Activated T-helper 17 cell treated with anti-CD3 and anti-CD28 coated beads, Interleukin-2, amount 50 U/mL, for 72 hours (primary cell): ENCODE measurements at regions not wholly inside any gene's neighbourhood (a gene's known extent, or its start where the extent isn't known, plus 50 kb on each side); places are given as distances from the start of the nearest gene placed in this dataset.

Experiments used
- ATAC-seq: fragments of 150-1000 bp; cut with Tn5 transposase; replicated peaks from 2 replicates; pipeline ENCODE4 v1.10.0; 2021; ENCODE audit warnings: mild to moderate bottlenecking, moderate library complexity
- H3K27ac Mint-ChIP-seq: one replicate; pipeline ENCODE4 v1.8.0; 2022; ENCODE audit warnings: mixed read lengths
- H3K27me3 Mint-ChIP-seq: one replicate; pipeline ENCODE4 v1.8.0; 2022; ENCODE audit warnings: mixed read lengths
- H3K36me3 Mint-ChIP-seq: one replicate; pipeline ENCODE4 v1.8.0; 2022; ENCODE audit warnings: low read depth, mild to moderate bottlenecking, mixed read lengths
- H3K4me1 Mint-ChIP-seq: one replicate; pipeline ENCODE4 v1.8.0; 2022; ENCODE audit warnings: mixed read lengths
- H3K4me3 Mint-ChIP-seq: one replicate; pipeline ENCODE4 v1.8.0; 2022; ENCODE audit warnings: mild to moderate bottlenecking, mixed read lengths
- H3K9me3 Mint-ChIP-seq: one replicate; pipeline ENCODE4 v1.8.0; 2022; ENCODE audit warnings: mixed read lengths

GRCh38 chr4:110737931-110738330, 115.1 kb upstream of the PITX2 start:
- H3K27me3 Mint-ChIP-seq, result peaks cover 5% of the 10 kb centered on the region
- H3K9me3 Mint-ChIP-seq, result peaks cover 10% of the 10 kb centered on the region
- no peaks in the 10 kb centered on the region for H3K36me3 Mint-ChIP-seq
- no peak overlapping the region for H3K27ac Mint-ChIP-seq
- no peak overlapping the region for H3K4me3 Mint-ChIP-seq
- no peak for ATAC-seq
- H3K4me1 Mint-ChIP-seq, result no peaks in the 10 kb centered on the region

- Mint-ChIP-seq H3K27ac (no peak overlapping the region), H3K4me3 (no peak overlapping the region), H3K36me3 (no peaks in the 10 kb centered on the region), H3K4me1 (no peaks in the 10 kb centered on the region), H3K9me3 (peaks cover 14% of the 10 kb centered on the region), H3K27me3 (peaks cover 5% of the 10 kb centered on the region)
- no peak for ATAC-seq
Observed at GRCh38 chr4:110742143-110742542, 119.3 kb upstream of the PITX2 start.

GRCh38 chr4:110748071-110748470, 125.2 kb upstream of the PITX2 start:
- Mint-ChIP-seq H3K27me3 (no peaks in the 10 kb centered on the region), H3K27ac (no peak overlapping the region), H3K4me3 (no peak overlapping the region), H3K4me1 (no peaks in the 10 kb centered on the region), H3K36me3 (no peaks in the 10 kb centered on the region), H3K9me3 (peaks cover 4% of the 10 kb centered on the region)
- ATAC-seq, result no peak

GRCh38 chr4:110751183-110751582, 128.3 kb upstream of the PITX2 start:
- ATAC-seq, result no peak
- Mint-ChIP-seq H3K27me3 (no peaks in the 10 kb centered on the region), H3K36me3 (no peaks in the 10 kb centered on the region), H3K4me3 (no peak overlapping the region), H3K27ac (no peak overlapping the region), H3K4me1 (no peaks in the 10 kb centered on the region), H3K9me3 (no peaks in the 10 kb centered on the region)

- Mint-ChIP-seq H3K27me3 (no peaks in the 10 kb centered on the region), H3K4me3 (no peak overlapping the region), H3K36me3 (no peaks in the 10 kb centered on the region), H3K4me1 (no peaks in the 10 kb centered on the region), H3K9me3 (no peaks in the 10 kb centered on the region), H3K27ac (no peak overlapping the region)
- ATAC-seq, result no peak
Observed at GRCh38 chr4:110751986-110752385, 129.1 kb upstream of the PITX2 start.

GRCh38 chr4:110753466-110753865, 130.6 kb upstream of the PITX2 start:
- no peak overlapping the region for H3K27ac Mint-ChIP-seq
- no peak for ATAC-seq

GRCh38 chr4:110754716-110755115, 131.8 kb upstream of the PITX2 start:
- H3K27me3 Mint-ChIP-seq, result no peaks in the 10 kb centered on the region
- no peak overlapping the region for H3K27ac Mint-ChIP-seq
- no peaks in the 10 kb centered on the region for H3K36me3 Mint-ChIP-seq
- no peaks in the 10 kb centered on the region for H3K9me3 Mint-ChIP-seq
- H3K4me3 Mint-ChIP-seq, result no peak overlapping the region
- H3K4me1 Mint-ChIP-seq, result no peaks in the 10 kb centered on the region
- no peak for ATAC-seq

More at GRCh38 chr4:110753466-110753865, 130.6 kb upstream of the PITX2 start:
- no peaks in the 10 kb centered on the region for H3K4me1 Mint-ChIP-seq
- no peaks in the 10 kb centered on the region for H3K36me3 Mint-ChIP-seq
- no peaks in the 10 kb centered on the region for H3K9me3 Mint-ChIP-seq
- H3K4me3 Mint-ChIP-seq, result no peak overlapping the region
- no peaks in the 10 kb centered on the region for H3K27me3 Mint-ChIP-seq

GRCh38 chr4:110769578-110769977, 146.7 kb upstream of the PITX2 start:
- Mint-ChIP-seq H3K9me3 (peaks cover 4% of the 10 kb centered on the region), H3K27me3 (no peaks in the 10 kb centered on the region), H3K4me3 (no peak overlapping the region)

GRCh38 chr4:110770353-110770752, 147.5 kb upstream of the PITX2 start:
- Mint-ChIP-seq H3K9me3 (peaks cover 4% of the 10 kb centered on the region), H3K4me3 (no peak overlapping the region)

More at GRCh38 chr4:110769578-110769977, 146.7 kb upstream of the PITX2 start:
- H3K36me3 Mint-ChIP-seq, result no peaks in the 10 kb centered on the region
- no peak for ATAC-seq
- no peak overlapping the region for H3K27ac Mint-ChIP-seq
- H3K4me1 Mint-ChIP-seq, result no peaks in the 10 kb centered on the region

GRCh38 chr4:110778521-110778920, 155.6 kb upstream of the PITX2 start:
- no peaks in the 10 kb centered on the region for H3K27me3 Mint-ChIP-seq
- no peaks in the 10 kb centered on the region for H3K36me3 Mint-ChIP-seq
- ATAC-seq, result no peak
- H3K4me1 Mint-ChIP-seq, result no peaks in the 10 kb centered on the region
- H3K4me3 Mint-ChIP-seq, result no peak overlapping the region
- no peak overlapping the region for H3K27ac Mint-ChIP-seq
- no peaks in the 10 kb centered on the region for H3K9me3 Mint-ChIP-seq

More at GRCh38 chr4:110770353-110770752, 147.5 kb upstream of the PITX2 start:
- ATAC-seq, result no peak
- no peaks in the 10 kb centered on the region for H3K4me1 Mint-ChIP-seq
- H3K27ac Mint-ChIP-seq, result no peak overlapping the region
- no peaks in the 10 kb centered on the region for H3K36me3 Mint-ChIP-seq
- H3K27me3 Mint-ChIP-seq, result no peaks in the 10 kb centered on the region

GRCh38 chr4:110780538-110780937, 157.7 kb upstream of the PITX2 start:
- no peaks in the 10 kb centered on the region for H3K36me3 Mint-ChIP-seq
- no peaks in the 10 kb centered on the region for H3K27me3 Mint-ChIP-seq
- no peak for ATAC-seq
- no peaks in the 10 kb centered on the region for H3K4me1 Mint-ChIP-seq
- no peak overlapping the region for H3K27ac Mint-ChIP-seq
- H3K9me3 Mint-ChIP-seq, result no peaks in the 10 kb centered on the region
- no peak overlapping the region for H3K4me3 Mint-ChIP-seq

GRCh38 chr4:110781944-110782343, 159.1 kb upstream of the PITX2 start:
- Mint-ChIP-seq H3K36me3 (no peaks in the 10 kb centered on the region), H3K27ac (no peak overlapping the region), H3K9me3 (no peaks in the 10 kb centered on the region), H3K4me1 (no peaks in the 10 kb centered on the region), H3K27me3 (no peaks in the 10 kb centered on the region), H3K4me3 (no peak overlapping the region)
- no peak for ATAC-seq

GRCh38 chr4:110787109-110787508, 164.2 kb upstream of the PITX2 start:
- no peak for ATAC-seq
- Mint-ChIP-seq H3K9me3 (no peaks in the 10 kb centered on the region), H3K27me3 (no peaks in the 10 kb centered on the region), H3K36me3 (no peaks in the 10 kb centered on the region), H3K4me1 (no peaks in the 10 kb centered on the region), H3K27ac (no peak overlapping the region), H3K4me3 (no peak overlapping the region)

- no peak overlapping the region for H3K27ac Mint-ChIP-seq
- peak; percentile 28 for ATAC-seq
- H3K9me3 Mint-ChIP-seq, result no peaks in the 10 kb centered on the region
- no peak overlapping the region for H3K4me3 Mint-ChIP-seq
- H3K4me1 Mint-ChIP-seq, result no peaks in the 10 kb centered on the region
- no peaks in the 10 kb centered on the region for H3K36me3 Mint-ChIP-seq
- no peaks in the 10 kb centered on the region for H3K27me3 Mint-ChIP-seq
Observed at GRCh38 chr4:110787707-110788106, 164.8 kb upstream of the PITX2 start.

GRCh38 chr4:110788302-110788701, 165.4 kb upstream of the PITX2 start:
- Mint-ChIP-seq H3K27ac (no peak overlapping the region), H3K4me1 (no peaks in the 10 kb centered on the region), H3K4me3 (no peak overlapping the region), H3K27me3 (no peaks in the 10 kb centered on the region), H3K9me3 (no peaks in the 10 kb centered on the region), H3K36me3 (no peaks in the 10 kb centered on the region)
- ATAC-seq, result no peak

- H3K4me3 Mint-ChIP-seq, result no peak overlapping the region
- ATAC-seq, result no peak
- H3K27ac Mint-ChIP-seq, result no peak overlapping the region
- no peaks in the 10 kb centered on the region for H3K9me3 Mint-ChIP-seq
- H3K27me3 Mint-ChIP-seq, result no peaks in the 10 kb centered on the region
- no peaks in the 10 kb centered on the region for H3K4me1 Mint-ChIP-seq
- no peaks in the 10 kb centered on the region for H3K36me3 Mint-ChIP-seq
Observed at GRCh38 chr4:110792036-110792435, 169.2 kb upstream of the PITX2 start.
